HEK293 (cell line): ENCODE measurements at regions not wholly inside any gene's neighbourhood (a gene's known extent, or its start where the extent isn't known, plus 50 kb on each side); places are given as distances from the start of the nearest gene placed in this dataset.

Experiments used
- CTCF ChIA-PET: fragments of 350-600 bp; formaldehyde crosslinking; extraction: SDS; loops from one replicate; lab custom pipeline; 2021; ENCODE audit warnings: antibody characterized with exemption; lab: Yijun Ruan, JAX
- POLR2A ChIA-PET: fragments of 300-600 bp; formaldehyde crosslinking; extraction: SDS; loops from one replicate; lab custom pipeline; 2020; ENCODE audit warnings: antibody characterized with exemption, inconsistent platforms; lab: Yijun Ruan, JAX
- H3K27ac ChIP-seq: fragments of 200-500 bp; sonication (Bioruptor generic); 2 replicates; pipeline ENCODE4 v1.5.1; 2014; ENCODE audit warnings: low read depth, low read length, control low read depth, inconsistent platforms; ENCODE audit errors: extremely low read depth
- H3K36me3 ChIP-seq, 2 experiments: fragments of 200-500 bp in 1 of 2; sonication (Bioruptor generic) in 1 of 2; 1 replicate in 1 of 2; 2 replicates in 1 of 2; pipeline ENCODE4 v1.5.1; 2014 to 2017; ENCODE audit warnings: inconsistent platforms in 2 of 2, low read length in 2 of 2; ENCODE audit not compliant: control insufficient read depth in 2 of 2, insufficient read depth in 1 of 2
- H3K4me1 ChIP-seq: fragments of 200-500 bp; sonication (Bioruptor generic); 2 replicates; pipeline ENCODE4 v1.5.1; 2014; ENCODE audit warnings: mild to moderate bottlenecking, low read length, inconsistent platforms; ENCODE audit not compliant: control insufficient read depth, insufficient read depth
- H3K4me3 ChIP-seq: 2 replicates; pipeline ENCODE4 v1.5.1; 2011; ENCODE audit warnings: low read depth, mild to moderate bottlenecking, control low read depth, low read length, moderate library complexity
- H3K9me3 ChIP-seq: fragments of 200-500 bp; sonication (Bioruptor generic); 2 replicates; pipeline ENCODE4 v1.5.1; 2014; ENCODE audit warnings: low read depth, low read length, inconsistent platforms; ENCODE audit not compliant: control insufficient read depth, insufficient read depth
- ATF2 ChIP-seq: fragments of 450-650 bp; formaldehyde crosslinking; IDR thresholded peaks from 2 replicates; pipeline ENCODE4 v1.5.1; 2016; ENCODE audit warnings: missing biosample characterization, missing genetic modification characterization, low read depth
- GLI2 ChIP-seq: fragments of 450-650 bp; formaldehyde crosslinking; IDR thresholded peaks from 2 replicates; pipeline ENCODE4; 2017; ENCODE audit warnings: missing biosample characterization, missing genetic modification characterization, low read depth, borderline replicate concordance
- MZF1 ChIP-seq: fragments of 450-650 bp; formaldehyde crosslinking; IDR thresholded peaks from 2 replicates; pipeline ENCODE4 v1.5.1; 2017; ENCODE audit warnings: missing biosample characterization, missing genetic modification characterization, borderline replicate concordance
- OSR2 ChIP-seq: fragments of 450-650 bp; formaldehyde crosslinking; IDR thresholded peaks from 2 replicates; pipeline ENCODE4 v1.5.1; 2016; ENCODE audit warnings: missing biosample characterization, missing genetic modification characterization
- ZNF133 ChIP-seq: fragments of 450-650 bp; formaldehyde crosslinking; IDR thresholded peaks from 2 replicates; pipeline ENCODE4 v1.5.1; 2016; ENCODE audit warnings: missing biosample characterization, missing genetic modification characterization
- ZNF140 ChIP-seq: fragments of 450-650 bp; formaldehyde crosslinking; IDR thresholded peaks from 2 replicates; pipeline ENCODE4 v1.5.1; 2016; ENCODE audit warnings: missing biosample characterization, missing genetic modification characterization
- ZNF148 ChIP-seq: fragments of 450-650 bp; formaldehyde crosslinking; IDR thresholded peaks from 2 replicates; pipeline ENCODE4 v1.5.0; 2017; ENCODE audit warnings: missing biosample characterization, missing genetic modification characterization, borderline replicate concordance
- ZNF248 ChIP-seq: fragments of 450-650 bp; formaldehyde crosslinking; IDR thresholded peaks from 2 replicates; pipeline ENCODE4 v1.5.1; 2017; ENCODE audit warnings: missing biosample characterization, missing genetic modification characterization
- ZNF341 ChIP-seq: fragments of 450-650 bp; formaldehyde crosslinking; IDR thresholded peaks from 2 replicates; pipeline ENCODE4; 2016; ENCODE audit warnings: low read depth, missing biosample characterization, missing genetic modification characterization
- ZNF404 ChIP-seq: fragments of 450-650 bp; formaldehyde crosslinking; IDR thresholded peaks from 2 replicates; pipeline ENCODE4 v1.5.1; 2017; ENCODE audit warnings: missing biosample characterization, missing genetic modification characterization
- ZNF416 ChIP-seq: fragments of 450-650 bp; formaldehyde crosslinking; IDR thresholded peaks from 2 replicates; pipeline ENCODE4 v1.5.1; 2016; ENCODE audit warnings: missing biosample characterization, missing genetic modification characterization
- ZNF433 ChIP-seq: fragments of 450-650 bp; formaldehyde crosslinking; IDR thresholded peaks from 2 replicates; pipeline ENCODE4 v1.5.1; 2016; ENCODE audit warnings: missing biosample characterization, missing genetic modification characterization, low read depth
- ZNF549 ChIP-seq: fragments of 450-650 bp; IDR thresholded peaks from 2 replicates; pipeline ENCODE4 v1.5.1; 2018; ENCODE audit warnings: missing biosample characterization, missing genetic modification characterization, mild to moderate bottlenecking, inconsistent platforms, moderate library complexity
- ZNF555 ChIP-seq: fragments of 450-650 bp; formaldehyde crosslinking; conservative IDR thresholded peaks from 2 replicates; pipeline ENCODE4 v1.5.1; 2017; ENCODE audit warnings: missing biosample characterization, mild to moderate bottlenecking, missing genetic modification characterization, inconsistent platforms
- ZNF558 ChIP-seq: fragments of 450-650 bp; formaldehyde crosslinking; IDR thresholded peaks from 2 replicates; pipeline ENCODE4 v1.5.1; 2016; ENCODE audit warnings: missing biosample characterization, missing genetic modification characterization
- ZNF560 ChIP-seq: fragments of 450-650 bp; formaldehyde crosslinking; IDR thresholded peaks from 2 replicates; pipeline ENCODE4 v1.5.1; 2017; ENCODE audit warnings: missing biosample characterization, missing genetic modification characterization, borderline replicate concordance
- ZNF645 ChIP-seq: fragments of 450-650 bp; formaldehyde crosslinking; IDR thresholded peaks from 2 replicates; pipeline ENCODE4; 2016; ENCODE audit warnings: missing biosample characterization, missing genetic modification characterization
- ZNF670 ChIP-seq: fragments of 450-650 bp; formaldehyde crosslinking; IDR thresholded peaks from 2 replicates; pipeline ENCODE4 v1.5.1; 2016; ENCODE audit warnings: missing biosample characterization, missing genetic modification characterization, low read depth
- ZNF830 ChIP-seq: fragments of 450-650 bp; IDR thresholded peaks from 2 replicates; pipeline ENCODE4 v1.5.0; 2018; ENCODE audit warnings: missing biosample characterization, missing genetic modification characterization, low read depth, mild to moderate bottlenecking, moderate library complexity
- ZSCAN23 ChIP-seq: fragments of 450-650 bp; formaldehyde crosslinking; IDR thresholded peaks from 2 replicates; pipeline ENCODE4 v1.5.1; 2016; ENCODE audit warnings: missing biosample characterization, missing genetic modification characterization
- TF ChIP-seq, protein P1 (sequence below): fragments of 450-650 bp; formaldehyde crosslinking; IDR thresholded peaks from 2 replicates; pipeline ENCODE4 v1.5.1; 2017; ENCODE audit warnings: missing biosample characterization, missing genetic modification characterization
- TF ChIP-seq, protein P2 (sequence below): fragments of 450-650 bp; formaldehyde crosslinking; IDR thresholded peaks from 2 replicates; pipeline ENCODE4 v1.5.1; 2016; ENCODE audit warnings: missing biosample characterization, missing genetic modification characterization
- TF ChIP-seq, protein P3 (sequence below): fragments of 450-650 bp; formaldehyde crosslinking; IDR thresholded peaks from 2 replicates; pipeline ENCODE4 v1.5.1; 2016; ENCODE audit warnings: missing biosample characterization, missing genetic modification characterization

DNA sequence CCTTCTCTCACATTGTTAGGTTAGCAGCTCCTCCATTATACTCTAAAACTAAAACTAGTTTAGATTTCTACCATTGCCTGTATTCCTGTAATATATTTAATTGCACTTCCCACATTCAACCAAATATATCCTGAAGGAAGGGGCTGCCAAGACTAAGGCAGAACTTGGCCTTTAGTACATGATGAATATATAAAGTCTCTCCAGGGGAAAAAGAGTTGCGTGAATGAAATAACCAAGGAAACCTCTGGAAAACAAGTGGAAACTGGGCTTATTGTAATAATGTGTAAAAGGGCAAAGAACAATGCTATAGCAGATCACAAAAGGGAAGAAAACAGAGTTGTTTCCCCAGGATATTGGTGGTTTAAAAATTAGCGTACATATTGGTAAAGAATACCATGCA, 1012.5 kb upstream of the PRMT6 start (continued):
- TF ChIP-seq ZNF248 (tag by site-specific recombination) (no peak), ZSCAN23 (tag by site-specific recombination) (no peak)

DNA sequence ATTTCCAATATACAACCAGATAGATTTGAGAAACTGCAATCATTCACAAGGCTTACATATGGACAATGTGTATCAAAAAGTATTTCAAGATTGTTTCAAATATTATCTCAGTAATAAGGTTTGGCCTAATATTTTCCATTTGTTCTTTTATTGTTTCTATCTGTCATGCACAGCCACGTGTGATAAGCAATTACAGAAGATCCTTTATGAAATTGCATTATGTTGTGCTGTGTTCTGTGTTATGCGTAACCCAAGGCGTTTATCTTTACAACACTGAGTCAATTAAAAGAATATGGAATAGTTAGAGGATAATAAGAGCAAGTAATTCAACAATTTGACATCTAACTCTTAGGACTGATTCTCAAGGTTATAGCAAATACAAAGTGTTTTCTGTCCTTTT, 1009.3 kb upstream of the PRMT6 start:
- H3K9me3 ChIP-seq, result no peaks in the 10 kb centered on the region
- CTCF ChIA-PET, result no interaction called here
- no peak overlapping the region for H3K27ac ChIP-seq
- TF ChIP-seq ZNF404 (tag by site-specific recombination) (no peak), OSR2 (tag by site-specific recombination) (no peak), ZNF148 (tag by site-specific recombination) (no peak), ZNF645 (tag by site-specific recombination) (no peak), ZNF670 (tag by site-specific recombination) (no peak), ZNF140 (tag by site-specific recombination) (no peak)
- TF ChIP-seq, protein P1, sequence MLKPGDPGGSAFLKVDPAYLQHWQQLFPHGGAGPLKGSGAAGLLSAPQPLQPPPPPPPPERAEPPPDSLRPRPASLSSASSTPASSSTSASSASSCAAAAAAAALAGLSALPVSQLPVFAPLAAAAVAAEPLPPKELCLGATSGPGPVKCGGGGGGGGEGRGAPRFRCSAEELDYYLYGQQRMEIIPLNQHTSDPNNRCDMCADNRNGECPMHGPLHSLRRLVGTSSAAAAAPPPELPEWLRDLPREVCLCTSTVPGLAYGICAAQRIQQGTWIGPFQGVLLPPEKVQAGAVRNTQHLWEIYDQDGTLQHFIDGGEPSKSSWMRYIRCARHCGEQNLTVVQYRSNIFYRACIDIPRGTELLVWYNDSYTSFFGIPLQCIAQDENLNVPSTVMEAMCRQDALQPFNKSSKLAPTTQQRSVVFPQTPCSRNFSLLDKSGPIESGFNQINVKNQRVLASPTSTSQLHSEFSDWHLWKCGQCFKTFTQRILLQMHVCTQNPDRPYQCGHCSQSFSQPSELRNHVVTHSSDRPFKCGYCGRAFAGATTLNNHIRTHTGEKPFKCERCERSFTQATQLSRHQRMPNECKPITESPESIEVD (tag by site-specific recombination), result no peak
- TF ChIP-seq, protein P2, sequence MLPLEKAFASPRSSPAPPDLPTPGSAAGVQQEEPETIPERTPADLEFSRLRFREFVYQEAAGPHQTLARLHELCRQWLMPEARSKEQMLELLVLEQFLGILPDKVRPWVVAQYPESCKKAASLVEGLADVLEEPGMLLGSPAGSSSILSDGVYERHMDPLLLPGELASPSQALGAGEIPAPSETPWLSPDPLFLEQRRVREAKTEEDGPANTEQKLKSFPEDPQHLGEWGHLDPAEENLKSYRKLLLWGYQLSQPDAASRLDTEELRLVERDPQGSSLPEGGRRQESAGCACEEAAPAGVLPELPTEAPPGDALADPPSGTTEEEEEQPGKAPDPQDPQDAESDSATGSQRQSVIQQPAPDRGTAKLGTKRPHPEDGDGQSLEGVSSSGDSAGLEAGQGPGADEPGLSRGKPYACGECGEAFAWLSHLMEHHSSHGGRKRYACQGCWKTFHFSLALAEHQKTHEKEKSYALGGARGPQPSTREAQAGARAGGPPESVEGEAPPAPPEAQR (tag by site-specific recombination), result no peak
- TF ChIP-seq, protein P3, sequence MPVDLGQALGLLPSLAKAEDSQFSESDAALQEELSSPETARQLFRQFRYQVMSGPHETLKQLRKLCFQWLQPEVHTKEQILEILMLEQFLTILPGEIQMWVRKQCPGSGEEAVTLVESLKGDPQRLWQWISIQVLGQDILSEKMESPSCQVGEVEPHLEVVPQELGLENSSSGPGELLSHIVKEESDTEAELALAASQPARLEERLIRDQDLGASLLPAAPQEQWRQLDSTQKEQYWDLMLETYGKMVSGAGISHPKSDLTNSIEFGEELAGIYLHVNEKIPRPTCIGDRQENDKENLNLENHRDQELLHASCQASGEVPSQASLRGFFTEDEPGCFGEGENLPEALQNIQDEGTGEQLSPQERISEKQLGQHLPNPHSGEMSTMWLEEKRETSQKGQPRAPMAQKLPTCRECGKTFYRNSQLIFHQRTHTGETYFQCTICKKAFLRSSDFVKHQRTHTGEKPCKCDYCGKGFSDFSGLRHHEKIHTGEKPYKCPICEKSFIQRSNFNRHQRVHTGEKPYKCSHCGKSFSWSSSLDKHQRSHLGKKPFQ (tag by site-specific recombination), result no peak
- TF ChIP-seq, all 188 proteins: peak for 0
- no peaks in the 10 kb centered on the region for H3K36me3 ChIP-seq
- no peak overlapping the region for H3K4me3 ChIP-seq
- POLR2A ChIA-PET, result no interaction called here
- H3K4me1 ChIP-seq, result no peaks in the 10 kb centered on the region

GRCh38 chr1:106049595-106049994, 1006.9 kb upstream of the PRMT6 start:
- Histone ChIP-seq H3K4me3 (no peak overlapping the region), H3K36me3 (no peaks in the 10 kb centered on the region), H3K4me1 (no peaks in the 10 kb centered on the region), H3K9me3 (no peaks in the 10 kb centered on the region), H3K27ac (no peak overlapping the region)
- no peak for TF ChIP-seq ZNF341 (tag by site-specific recombination)
- TF ChIP-seq ATF2 (tag by site-specific recombination), result no peak
- TF ChIP-seq ZNF558 (tag by site-specific recombination), result no peak
- no peak for TF ChIP-seq ZNF433 (tag by site-specific recombination)
- no peak for TF ChIP-seq MZF1 (tag by site-specific recombination)
- no peak for TF ChIP-seq ZNF555 (tag by site-specific recombination)
- TF ChIP-seq GLI2, result no peak
- TF ChIP-seq ZNF549, result no peak
- no peak for TF ChIP-seq ZNF416
- TF ChIP-seq ZNF560 (tag by site-specific recombination), result no peak
- TF ChIP-seq ZNF133 (tag by site-specific recombination), result no peak
- TF ChIP-seq ZNF830 (tag by site-specific recombination), result no peak
- ChIA-PET POLR2A (no interaction called here), CTCF (no interaction called here)
